GM21381 (cell line): ENCODE measurements at regions not wholly inside any gene's neighbourhood (a gene's known extent, or its start where the extent isn't known, plus 50 kb on each side); places are given as distances from the start of the nearest gene placed in this dataset.
"Not testable (repeated sequence)": the region's sequence is repeated elsewhere in the genome, so short reads cannot be mapped to it uniquely, and the experiment has no call there.

Experiments used
- ATAC-seq: cut with Tn5 transposase; IDR thresholded peaks from one replicate; pipeline ENCODE4 v1.9.1; 2021; ENCODE audit warnings: mild to moderate bottlenecking, moderate library complexity; ENCODE audit not compliant: unreplicated experiment

DNA sequence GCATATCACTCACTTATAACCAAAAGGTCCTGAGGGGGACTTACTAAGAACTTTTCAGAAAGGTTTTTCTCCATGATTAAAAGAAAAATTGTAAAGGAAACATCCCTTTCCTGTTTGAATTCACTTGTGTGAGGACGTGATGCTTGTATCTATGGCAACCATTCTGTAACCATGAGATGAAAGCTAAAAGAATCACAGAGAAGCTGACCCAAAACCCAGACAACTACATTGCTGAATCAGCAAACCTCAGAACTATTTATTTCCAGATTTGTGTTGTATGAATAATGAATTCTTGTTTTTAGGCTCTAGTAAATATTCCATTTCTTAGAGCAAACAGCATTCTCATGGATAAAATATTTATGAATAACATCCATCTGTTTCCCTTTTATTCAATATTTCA lies 91.2 kb downstream of the RCHY1 start:
- no peak for ATAC-seq

DNA sequence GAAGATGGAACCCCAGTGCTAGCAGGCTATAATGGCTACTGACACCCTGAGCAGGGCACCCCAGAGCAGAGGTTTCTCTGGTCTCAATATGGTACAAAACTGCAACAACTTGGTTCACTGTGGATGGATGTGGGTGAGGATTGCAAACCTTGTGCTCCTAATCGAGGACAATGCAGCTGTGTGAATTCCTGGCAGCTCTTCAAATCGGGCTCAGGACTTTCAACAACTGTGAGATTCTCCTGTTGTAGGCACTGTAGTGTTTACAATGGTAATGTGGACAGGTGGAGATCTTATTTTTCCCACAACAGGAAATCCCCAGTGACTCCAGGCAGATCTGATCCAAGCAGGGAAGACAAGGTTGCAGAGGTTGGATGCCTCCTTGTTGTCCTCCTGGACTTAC lies 101.5 kb downstream of the RCHY1 start:
- no peak for ATAC-seq

DNA sequence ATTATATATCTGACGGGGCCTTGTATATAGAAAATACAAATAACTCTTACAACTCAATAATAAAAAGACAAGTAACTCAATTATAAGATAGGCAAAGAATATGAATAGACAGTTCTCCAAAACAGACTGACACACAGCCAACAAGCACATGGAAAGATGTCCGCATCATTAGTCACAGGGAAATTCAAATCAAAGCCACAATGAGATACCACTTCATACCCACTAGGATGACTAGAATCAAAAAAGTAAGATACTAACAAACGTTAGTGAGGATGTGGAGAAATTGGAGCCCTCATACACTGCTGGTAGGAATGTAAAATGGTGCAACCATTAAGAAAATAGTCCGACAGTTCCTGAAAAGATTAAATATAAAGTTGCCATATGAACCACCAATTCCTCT lies 115.7 kb downstream of the RCHY1 start:
- no peak for ATAC-seq

DNA sequence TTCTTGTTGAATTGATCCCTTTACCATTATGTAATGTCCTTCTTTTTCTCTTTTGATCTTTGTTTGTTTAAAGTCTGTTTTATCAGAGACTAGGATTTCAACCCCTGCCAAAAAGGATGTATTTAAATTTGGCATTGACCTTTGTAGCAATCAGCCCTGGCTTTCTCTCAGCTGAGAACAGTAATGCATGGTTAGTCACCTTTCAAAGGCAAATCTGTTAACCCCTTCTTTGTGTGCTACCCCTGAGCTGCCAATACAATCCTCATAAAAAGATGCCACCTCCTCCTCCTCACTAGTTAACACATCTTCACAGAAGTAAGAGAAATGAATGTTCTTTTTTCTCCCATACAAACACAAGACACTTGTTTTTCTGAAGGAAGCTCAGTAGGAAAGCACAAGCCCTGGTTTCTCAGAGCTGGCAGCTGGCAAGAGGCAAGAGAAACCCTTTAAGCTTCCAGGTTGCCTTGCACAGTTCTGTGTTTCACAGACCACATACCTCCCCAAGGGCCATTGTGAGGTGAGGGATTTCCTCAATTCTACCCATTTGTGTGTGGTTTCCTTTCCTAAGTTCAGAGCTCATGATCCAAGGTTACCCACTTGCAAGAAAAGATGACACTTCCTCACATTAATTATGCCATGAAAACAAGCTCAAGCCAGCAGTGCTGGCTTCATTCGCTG lies 122.6 kb downstream of the RCHY1 start:
- ATAC-seq: no peak

DNA sequence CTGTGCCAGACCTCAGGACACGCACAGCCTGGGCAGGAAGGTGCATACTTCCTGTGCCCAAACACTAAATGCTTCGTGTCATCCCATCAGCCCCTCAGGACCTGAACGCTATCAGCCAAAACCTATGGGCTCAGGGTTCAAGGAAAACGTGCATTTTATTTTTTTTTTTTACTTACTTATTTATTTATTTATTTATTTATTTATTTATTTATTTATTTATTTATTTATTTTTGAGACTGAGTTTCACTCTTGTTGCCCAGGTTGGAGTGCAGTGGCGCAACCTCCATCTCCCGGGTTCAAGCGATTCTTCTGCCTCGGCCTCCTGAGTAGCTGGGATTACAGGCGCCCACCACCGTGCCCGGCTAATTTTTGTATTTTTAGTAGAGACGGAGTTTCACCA lies 127.8 kb downstream of the RCHY1 start:
- not testable (repeated sequence) for ATAC-seq

DNA sequence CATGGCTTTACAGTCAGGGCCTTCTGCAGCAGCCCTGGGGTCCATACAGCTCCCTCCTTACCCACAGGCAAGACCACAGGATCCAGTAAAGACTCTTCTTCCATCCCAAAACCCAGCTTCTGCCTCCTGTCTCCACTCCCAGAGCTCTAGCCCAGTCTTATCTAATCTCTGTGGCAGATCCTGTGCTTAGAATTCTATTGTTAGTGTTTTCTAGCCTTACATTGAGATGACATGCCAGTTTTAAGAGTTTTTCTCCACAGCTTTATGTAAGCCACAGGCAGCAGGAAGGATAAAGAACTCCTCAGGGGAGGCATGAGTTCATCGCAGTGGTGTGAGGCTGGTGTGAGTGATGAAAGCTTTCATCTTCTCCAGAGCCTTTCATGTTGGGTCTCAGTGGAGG lies 129.1 kb downstream of the RCHY1 start:
- no peak for ATAC-seq

DNA sequence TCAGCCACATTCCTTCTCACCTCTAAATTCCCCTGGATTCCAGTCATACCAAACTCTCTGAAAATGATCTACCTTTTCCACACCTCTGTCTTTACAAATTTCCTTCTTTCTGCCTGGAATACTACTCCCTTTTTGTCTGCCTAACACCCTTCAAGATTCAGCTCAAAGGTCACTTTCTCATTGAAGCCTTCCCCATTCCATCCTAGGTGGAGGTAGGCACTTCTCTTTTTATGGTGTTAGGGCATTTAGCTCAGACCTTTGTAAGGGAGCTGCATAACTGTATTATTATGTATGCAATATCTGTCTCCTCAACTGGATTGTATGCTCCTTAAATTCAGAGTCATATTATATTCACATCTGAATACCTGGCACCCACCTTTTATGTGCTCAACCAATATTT lies 137.7 kb downstream of the RCHY1 start:
- no peak for ATAC-seq

DNA sequence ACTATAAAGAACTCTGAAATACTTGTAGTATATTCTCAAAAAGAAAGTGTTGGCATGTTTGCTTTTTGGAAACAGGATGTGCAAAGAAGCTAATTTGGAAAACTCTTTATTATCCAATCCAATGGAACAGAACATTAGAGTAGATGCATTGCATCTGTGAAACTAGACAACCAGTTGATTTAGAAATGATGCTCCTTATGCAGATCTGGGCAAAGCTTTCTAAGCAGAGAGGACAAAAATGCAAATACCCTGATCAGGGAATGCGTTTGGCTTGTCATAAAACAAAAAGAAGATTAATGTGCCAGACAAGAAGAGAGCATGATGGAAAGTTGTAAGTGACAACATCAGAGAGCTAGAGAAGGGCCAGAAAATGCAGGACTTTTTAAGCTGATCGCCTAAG lies 142.3 kb downstream of the RCHY1 start:
- no peak for ATAC-seq

DNA sequence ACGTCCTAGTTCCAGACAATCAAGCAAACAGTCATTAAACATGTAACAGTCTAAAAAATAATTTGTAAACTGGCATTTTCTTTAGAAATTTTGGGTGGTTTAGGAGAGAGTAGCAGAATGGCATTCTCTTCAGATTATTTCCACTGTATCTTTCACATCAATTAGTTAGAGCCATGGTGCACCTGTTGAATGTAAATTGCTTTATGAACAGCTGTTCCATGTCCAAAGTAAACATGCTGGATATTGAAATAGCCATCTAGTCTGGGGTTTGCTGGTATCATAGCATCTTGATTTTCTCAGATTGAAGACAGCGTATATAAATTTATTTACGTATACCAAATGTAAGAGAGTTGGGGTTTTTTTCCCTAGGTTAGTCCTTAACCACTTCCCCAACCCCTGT lies 143.6 kb downstream of the RCHY1 start:
- ATAC-seq: no peak

DNA sequence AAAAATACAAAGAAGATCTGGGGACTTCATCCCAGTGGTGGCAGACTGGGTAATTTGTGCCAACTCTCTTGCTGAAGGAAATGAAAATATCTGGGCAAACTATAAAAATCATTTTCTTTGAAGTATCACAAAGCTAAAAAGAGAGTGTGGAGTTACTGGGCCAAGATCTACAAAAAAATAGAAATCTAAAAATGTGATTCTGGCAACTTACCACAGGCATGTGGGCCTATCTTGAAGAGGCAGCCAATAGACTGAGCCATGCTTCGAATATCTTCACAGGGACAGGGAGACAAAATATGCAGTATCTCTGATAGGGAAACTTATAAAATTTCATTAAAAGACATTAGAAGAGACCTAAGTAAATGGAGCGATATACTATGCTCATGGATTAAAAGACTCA lies 168.8 kb downstream of the RCHY1 start:
- ATAC-seq: no peak

DNA sequence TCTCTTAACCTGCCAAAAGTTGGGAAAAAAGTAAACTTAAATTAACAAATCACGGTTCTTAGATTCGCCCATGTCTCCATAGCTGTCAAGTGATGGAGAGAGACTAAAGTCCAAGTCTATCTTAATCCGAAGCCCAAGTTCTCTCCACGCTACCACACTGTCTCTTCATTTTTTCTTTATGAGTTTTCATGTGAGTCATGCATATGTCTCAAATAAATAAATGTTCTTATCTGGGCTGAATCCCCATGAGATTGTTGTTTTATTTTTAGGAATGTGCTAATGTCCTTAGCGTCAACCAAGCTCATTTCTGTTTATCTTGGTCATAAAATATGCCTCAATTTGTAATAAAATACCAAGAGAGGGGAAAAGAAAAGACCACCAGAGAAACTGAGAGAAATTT lies 169.3 kb downstream of the RCHY1 start:
- ATAC-seq: no peak

DNA sequence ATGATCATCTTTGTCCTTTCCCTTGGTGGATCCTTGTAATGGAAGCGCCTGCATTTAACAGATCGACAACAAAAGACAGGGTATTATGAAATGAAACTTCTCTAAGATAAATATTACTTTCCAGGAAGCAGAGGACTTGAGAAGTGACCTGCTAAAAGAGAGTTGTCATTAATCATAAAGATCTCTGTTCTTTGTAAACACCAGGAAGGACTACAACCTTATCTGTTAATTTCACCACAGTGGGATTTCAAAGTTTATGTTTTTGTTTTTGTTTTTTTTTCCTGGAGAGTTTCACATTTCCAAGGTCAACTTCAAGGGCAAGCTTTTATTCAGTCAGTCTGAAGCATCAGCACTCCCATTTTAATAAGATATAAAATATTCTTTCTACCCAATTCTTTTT lies 170.9 kb downstream of the RCHY1 start:
- no peak for ATAC-seq

DNA sequence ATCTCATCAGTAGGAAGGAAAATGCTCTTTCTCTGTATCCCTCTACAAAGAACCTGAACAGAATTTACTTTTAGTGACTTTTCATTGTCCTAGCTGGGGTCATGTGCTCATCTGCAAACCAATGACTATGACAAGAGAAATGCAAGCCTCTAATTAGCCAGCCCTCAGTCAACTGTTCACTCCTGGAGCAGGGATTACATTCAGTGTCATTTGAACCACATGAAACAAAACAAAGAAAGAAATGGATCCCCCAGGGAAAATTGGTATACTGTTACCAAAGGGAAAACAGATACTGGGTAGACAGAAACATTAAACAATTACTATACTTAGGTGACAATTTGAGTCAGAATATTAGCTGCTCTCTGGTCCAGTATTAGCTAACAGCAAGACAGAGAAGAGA lies 173.6 kb downstream of the RCHY1 start:
- ATAC-seq: no peak

DNA sequence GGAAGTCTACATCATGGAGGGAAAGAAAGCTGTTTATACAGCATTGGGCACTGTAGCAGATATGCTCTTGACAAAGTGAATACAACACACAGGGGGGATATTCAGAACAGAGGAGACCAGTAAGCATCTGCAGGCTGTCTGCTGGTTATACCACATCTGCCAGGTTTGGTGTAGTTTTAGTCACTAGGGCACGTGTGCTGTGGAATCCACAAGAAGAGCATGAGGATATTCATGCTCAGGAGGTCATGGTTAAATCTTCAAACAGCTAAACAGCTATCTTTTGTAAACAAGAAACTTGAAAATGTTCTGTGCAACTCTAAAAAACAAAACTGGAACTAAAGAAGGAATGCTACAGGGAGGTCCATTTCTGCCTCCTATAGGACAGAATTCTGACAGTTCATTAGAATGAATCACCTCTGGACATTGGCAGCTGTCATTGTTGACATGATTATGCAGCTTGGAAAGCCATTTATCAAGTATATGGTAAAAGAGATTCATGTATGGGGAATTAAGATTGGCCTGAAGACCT lies 175.8 kb downstream of the RCHY1 start:
- no peak for ATAC-seq

DNA sequence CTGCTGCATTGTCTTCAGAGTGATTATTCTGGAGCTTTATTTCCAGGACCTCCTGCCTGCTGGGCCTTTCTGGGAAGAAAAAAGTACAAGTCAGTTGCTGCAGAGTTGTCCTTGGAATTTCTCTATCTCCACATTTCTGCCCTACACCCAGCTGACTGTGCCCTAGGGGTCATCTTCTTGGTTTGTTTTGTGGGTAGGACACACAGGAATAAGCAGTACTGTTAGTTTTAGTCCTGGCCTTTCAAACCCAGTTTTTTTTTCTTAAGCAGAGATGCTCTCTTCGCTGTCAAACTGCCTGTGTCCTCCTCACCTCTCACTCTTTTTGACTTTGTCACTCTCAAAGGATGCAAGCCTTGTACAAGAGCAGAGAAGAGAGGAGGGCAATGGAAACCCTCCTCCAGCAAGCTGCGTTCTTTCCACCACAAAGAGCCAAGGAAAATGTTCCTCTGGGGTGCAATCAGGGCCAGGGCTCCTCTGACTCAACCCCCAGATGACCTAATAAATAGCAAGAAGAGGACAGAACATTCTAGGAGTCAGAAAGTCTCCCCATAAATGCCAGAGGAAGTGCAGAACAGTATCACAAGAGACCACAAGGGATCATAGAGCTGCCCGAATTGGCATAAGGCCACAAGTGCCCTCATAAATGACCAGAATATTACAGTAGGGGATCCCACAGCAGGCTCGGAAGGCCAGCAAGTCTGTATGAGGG lies 186.2 kb downstream of the RCHY1 start:
- no peak for ATAC-seq

DNA sequence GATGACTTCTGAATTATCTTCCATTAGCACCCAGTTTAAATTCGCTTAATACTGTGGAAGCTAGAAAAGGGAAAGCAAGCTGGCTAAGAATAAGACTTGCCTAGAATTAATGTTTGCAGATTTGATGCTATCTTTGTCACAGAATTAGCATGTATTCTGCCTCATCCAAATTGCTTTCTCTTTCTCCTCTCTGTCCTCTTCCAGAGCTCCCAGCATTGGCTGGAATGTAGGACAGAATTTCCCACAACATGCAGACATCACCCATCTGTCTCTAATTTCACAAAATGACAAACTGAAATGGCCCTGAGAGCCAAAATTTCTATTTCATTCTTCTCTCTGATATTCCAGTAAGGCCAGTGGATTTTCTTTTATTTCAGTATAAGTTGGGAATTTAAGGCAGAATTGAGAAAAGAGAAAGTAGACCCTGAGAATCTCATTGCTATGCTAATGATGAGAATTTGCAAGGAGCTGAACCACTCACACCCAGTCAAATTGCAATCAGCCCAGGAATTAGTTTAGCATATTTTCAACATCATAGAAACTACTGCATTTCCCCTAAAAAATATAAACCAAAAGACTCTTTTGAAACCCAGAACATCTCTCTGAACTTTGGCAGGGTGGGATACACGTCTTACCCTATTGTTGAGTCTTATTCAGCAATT lies 188.8 kb downstream of the RCHY1 start:
- ATAC-seq: no peak

DNA sequence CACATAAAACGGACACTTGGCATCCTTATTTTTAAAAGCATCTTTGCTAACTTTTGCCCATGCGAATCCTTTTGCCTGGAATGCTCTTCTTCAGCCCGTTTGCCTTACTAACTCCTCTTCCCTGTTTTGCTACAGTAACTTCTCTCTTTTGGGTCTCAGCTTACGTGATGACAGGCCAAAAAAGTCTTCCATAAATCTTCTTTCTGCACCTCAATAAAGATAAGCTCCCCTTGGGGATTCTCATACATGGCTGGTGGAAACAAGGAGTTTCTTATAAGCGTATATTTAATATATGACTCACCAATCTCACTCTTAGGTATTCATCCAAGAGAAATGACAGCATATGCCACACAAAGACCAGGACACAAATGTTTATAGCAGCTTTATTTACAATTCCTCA lies 192.7 kb downstream of the RCHY1 start:
- no peak for ATAC-seq

DNA sequence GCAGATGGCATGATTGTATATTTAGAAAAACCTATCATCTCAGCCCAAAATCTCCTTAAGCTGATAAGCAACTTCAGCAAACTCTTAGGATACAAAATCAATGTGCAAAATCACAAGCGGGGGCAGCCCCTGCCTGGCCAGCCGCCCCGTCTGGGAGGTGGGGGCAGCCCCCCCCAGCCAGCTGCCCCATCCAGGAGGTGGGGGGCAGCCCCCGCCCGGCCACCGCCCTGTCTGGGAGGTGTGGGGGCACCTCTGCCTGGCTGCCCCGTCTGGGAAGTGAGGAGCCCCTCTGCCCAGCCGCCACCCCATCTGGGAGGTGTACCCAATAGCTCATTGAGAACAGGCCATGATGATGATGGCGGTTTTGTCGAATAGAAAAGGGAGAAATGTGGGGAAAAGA lies 196.6 kb downstream of the RCHY1 start:
- not testable (repeated sequence) for ATAC-seq

DNA sequence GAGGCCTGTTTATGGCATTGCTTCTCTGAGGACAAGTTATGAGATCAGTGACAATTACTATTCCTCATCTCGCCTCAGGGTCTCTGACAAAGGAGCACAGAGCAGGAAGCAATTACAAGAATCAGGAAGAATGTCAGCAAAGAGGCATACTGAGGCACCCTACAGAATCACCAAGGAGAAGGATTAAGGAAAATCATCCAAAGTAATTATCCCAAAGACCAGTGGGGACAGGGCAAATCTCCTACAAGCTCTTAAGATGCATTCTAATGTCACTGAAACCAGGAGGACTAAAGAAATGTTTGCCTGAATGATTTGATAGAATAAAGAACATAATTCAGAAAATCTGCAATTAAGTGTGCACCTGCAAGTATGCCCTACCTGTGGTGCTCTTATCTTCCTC lies 206.2 kb downstream of the RCHY1 start:
- no peak for ATAC-seq

DNA sequence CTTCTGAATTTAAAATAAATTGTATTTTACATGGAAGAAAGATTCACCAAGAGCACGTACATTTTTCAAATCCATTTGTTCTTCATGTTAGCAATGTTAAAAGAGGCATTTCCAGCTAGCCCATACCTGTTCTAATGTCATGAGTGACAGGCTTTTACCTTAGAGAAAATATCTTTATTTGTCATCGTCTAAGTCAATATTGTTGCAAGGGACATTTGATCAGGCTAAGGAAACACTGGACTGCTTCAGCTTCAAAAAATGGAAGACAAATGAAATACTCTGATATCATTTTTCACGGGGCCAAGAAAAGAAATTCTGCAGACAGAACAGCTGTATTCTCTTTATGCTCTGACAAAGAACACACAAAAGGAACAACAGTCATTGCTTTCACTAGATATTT lies 207.7 kb downstream of the RCHY1 start:
- no peak for ATAC-seq

DNA sequence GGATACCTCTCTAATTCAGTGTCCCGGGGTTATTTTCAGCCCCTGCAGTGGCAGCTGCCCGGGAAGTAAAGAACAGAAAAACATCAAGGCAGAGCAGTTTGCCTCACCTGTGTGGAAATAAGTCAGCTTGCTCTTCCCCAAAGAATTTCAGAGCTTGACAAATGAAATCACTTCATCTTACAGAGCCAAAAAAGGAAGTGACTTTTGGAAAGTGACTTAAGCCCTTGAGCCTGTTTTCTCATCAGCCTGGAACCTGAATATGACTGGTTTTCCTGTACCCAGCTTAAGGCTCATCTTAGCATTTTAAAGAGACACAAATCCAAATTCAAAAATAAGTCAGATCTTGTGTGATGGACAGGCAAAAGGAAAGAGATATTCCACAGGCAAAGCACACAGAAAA lies 211.6 kb downstream of the RCHY1 start:
- ATAC-seq: no peak

DNA sequence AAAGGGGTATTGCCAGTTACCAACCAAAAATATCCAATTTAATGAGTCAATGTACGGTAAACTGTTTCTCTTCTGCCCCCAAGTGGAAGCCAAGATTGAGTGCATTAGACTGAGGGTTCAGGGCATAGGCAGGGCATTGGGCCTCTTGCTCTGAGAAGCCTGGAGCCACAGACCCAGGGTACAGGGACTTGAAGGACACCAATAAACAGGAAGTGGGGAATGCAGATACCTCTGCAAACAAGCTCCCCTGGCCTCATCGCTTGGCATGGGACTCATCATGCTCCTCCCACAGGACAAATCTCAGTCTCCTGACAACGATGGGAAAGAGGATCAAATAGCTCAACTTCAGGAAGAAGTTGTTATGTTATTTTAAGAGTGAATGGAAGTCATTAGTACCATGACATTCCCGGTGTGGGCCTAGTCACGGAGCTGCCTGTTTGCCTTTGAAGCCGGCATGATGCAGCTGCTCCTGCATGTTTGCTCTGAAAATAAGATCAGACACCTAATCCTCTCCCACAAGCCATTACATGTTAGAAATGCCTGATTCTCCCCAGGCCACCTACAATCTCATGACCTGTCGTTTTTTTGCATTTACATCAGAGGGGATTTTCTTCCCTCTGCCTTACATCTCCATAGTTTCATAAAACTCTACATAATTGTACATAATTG lies 224.2 kb downstream of the RCHY1 start:
- no peak for ATAC-seq
